SK-N-MC (cell line): ENCODE measurements at regions not wholly inside any gene's neighbourhood (a gene's known extent, or its start where the extent isn't known, plus 50 kb on each side); places are given as distances from the start of the nearest gene placed in this dataset.

Experiments
- EZH2 ChIP-seq: fragments of 200-600 bp; sonication (generic); IDR thresholded peaks from one replicate; pipeline ENCODE4 v1.6.1; 2017; ENCODE audit warnings: antibody characterized with exemption
- POLR2AphosphoS5 ChIP-seq: IDR thresholded peaks from 2 replicates; pipeline ENCODE4 v1.6.1; 2012; ENCODE audit warnings: mild to moderate bottlenecking, low read depth, low read length, borderline replicate concordance

DNA sequence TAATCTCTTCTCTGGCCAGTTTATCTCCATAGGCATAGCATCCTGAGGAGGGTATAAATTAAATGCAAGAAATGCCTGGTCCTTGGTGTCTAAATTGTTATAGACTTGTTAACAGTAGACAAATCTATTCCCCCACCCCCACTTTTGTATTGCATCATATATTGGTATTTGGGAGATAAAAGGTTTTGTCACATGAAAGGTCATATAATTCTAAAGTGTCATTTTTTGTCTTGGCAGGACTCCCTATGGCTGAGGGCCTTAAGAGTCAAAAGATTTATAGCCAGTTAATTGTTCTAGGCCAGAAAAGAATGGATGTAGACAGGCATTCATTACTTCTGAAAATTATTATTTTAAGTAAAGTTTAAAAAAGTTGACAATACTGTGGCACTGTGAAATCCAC is 90.3 kb upstream of the MOCS2 start:
- no peak for TF ChIP-seq POLR2AphosphoS5
- no peak for TF ChIP-seq EZH2
